Panc1 (cell line): ENCODE measurements at regions not wholly inside any gene's neighbourhood (a gene's known extent, or its start where the extent isn't known, plus 50 kb on each side); places are given as distances from the start of the nearest gene placed in this dataset.

Experiments
- ATAC-seq: fragments of 200-7000 bp; cut with Tn5 transposase; 2 replicates; pipeline ENCODE4 v1.9.1; 2020; ENCODE audit warnings: mild to moderate bottlenecking, moderate library complexity
- BruUV-seq: library from RNA; stranded (reverse); fragments of 400-500 nt; replicated peaks from 2 replicates; lab custom pipeline; 2021; lab: Mats Ljungman, UMichigan
- CTCF ChIA-PET: fragments of 300-600 bp; sonication (Branson Sonifier 250); formaldehyde crosslinking; loops from one replicate; lab custom pipeline; 2022; ENCODE audit warnings: antibody characterized with exemption; lab: Charles Lee
- POLR2A ChIA-PET: fragments of 300-600 bp; sonication (Branson Sonifier 250); formaldehyde crosslinking; loops from one replicate; lab custom pipeline; 2022; ENCODE audit warnings: antibody characterized with exemption; lab: Charles Lee
- DNase-seq: peaks from one replicate; pipeline ENCODE4 v3.0.0-alpha.2; 2010; ENCODE audit warnings: low read depth, low spot score
- H3K27ac ChIP-seq: 2 replicates; pipeline ENCODE4 v1.5.1; 2011; ENCODE audit warnings: mild to moderate bottlenecking, low read length, inconsistent platforms
- H3K27me3 ChIP-seq: fragments of 200-500 bp; sonication (Bioruptor generic); 2 replicates; pipeline ENCODE4 v1.6.0; 2014; ENCODE audit warnings: low read length, inconsistent platforms; ENCODE audit not compliant: control insufficient read depth, insufficient read depth
- H3K36me3 ChIP-seq: fragments of 200-500 bp; sonication (Bioruptor generic); 2 replicates; pipeline ENCODE4 v1.5.1; 2014; ENCODE audit warnings: inconsistent platforms, mild to moderate bottlenecking, low read length, moderate library complexity; ENCODE audit not compliant: control insufficient read depth, insufficient read depth
- H3K4me1 ChIP-seq: 2 replicates; pipeline ENCODE4 v1.5.1; 2011; ENCODE audit warnings: inconsistent platforms, mild to moderate bottlenecking, low read length, moderate library complexity; ENCODE audit not compliant: control insufficient read depth, insufficient read depth
- H3K4me3 ChIP-seq, 2 experiments: 2 replicates each; pipeline ENCODE4 v1.5.1; 2011 to 2012; ENCODE audit warnings: low read depth in 2 of 2, low read length in 2 of 2, mild to moderate bottlenecking in 2 of 2, inconsistent platforms in 1 of 2, moderate library complexity in 1 of 2
- H3K9me3 ChIP-seq: fragments of 200-500 bp; sonication (Bioruptor generic); 2 replicates; pipeline ENCODE4 v1.5.1; 2014; ENCODE audit warnings: low read depth, mild to moderate bottlenecking, inconsistent platforms, low read length, moderate library complexity; ENCODE audit not compliant: control insufficient read depth, insufficient read depth
- POLR2AphosphoS5 ChIP-seq: IDR thresholded peaks from 2 replicates; pipeline ENCODE4 v1.6.1; 2012; ENCODE audit warnings: mild to moderate bottlenecking, low read depth, low read length, moderate library complexity
- REST ChIP-seq, 2 experiments: IDR thresholded peaks; 2 replicates each; pipeline ENCODE4 v1.6.1; 2011 to 2012; ENCODE audit warnings: low read depth in 2 of 2, control low read depth in 1 of 2, low read length in 1 of 2, mild to moderate bottlenecking in 1 of 2, moderate library complexity in 1 of 2; ENCODE audit not compliant: insufficient read depth in 1 of 2
- SIN3A ChIP-seq: IDR thresholded peaks from 2 replicates; pipeline ENCODE4 v1.6.1; 2012; ENCODE audit warnings: low read depth, mild to moderate bottlenecking, low read length, moderate library complexity, borderline replicate concordance; ENCODE audit not compliant: insufficient read depth
- TCF7L2 ChIP-seq: IDR thresholded peaks from 2 replicates; pipeline ENCODE4 v1.6.1; 2011; ENCODE audit warnings: mild to moderate bottlenecking, low read depth, low read length, inconsistent platforms
- in situ Hi-C: cut with HindIII; loops from 2 replicates; pipeline ENCODE4 v1.10.0; 2016; ENCODE audit warnings: low sequenced_read_pairs, low pct_unique_long_range_greater_than_20kb
- intact Hi-C: fragments of 100-400 bp; cut with micrococcal nuclease; formaldehyde crosslinking; loops from one replicate; pipeline ENCODE4 v1.10.0; 2022; ENCODE audit not compliant: unreplicated experiment
- TF ChIP-seq, protein P1 (sequence below): fragments of 450-650 bp; IDR thresholded peaks from 2 replicates; pipeline ENCODE4 v1.5.1; 2017; ENCODE audit warnings: mild to moderate bottlenecking

DNA sequence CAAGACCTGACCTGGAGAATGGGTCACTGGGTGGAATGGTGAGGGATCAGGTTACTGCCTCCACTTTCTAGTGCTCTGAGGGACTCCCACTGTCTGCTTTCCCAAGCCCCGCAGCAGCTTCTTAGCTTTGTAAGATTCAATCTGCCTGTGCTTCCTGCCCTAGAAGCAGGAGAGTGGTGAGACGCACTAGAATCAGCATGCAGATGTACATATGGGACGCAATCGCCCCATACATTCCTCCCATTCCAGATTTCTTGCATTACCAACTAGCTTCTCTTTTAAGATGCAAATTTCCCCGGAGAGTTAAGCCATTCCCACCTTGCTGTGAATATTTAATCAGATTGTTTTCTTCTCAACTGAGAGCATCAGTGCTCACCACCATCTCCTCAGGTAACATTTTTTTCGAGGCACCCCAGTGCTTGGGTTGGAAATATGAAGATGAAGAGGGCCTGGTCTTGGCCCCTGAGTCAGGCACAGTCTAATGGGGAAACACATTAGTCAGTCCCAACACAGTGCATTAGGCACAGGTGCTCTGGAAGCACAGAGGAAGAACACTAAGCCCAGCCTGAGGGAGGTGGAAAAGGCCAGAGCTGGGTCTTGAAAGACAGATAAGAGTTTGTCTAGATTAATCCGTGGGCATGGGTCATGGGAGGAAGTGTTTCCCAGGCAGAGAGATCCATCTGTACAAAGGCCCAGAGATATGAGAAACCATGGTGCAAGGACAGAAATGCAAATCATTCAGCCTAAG lies 66.7 kb upstream of the PRPS1 start:
- ATAC-seq: no peak
- no peak for DNase-seq
- in situ Hi-C loops (no loop called here), intact Hi-C loops (no loop called here)
- POLR2A ChIA-PET: no interaction called here
- CTCF ChIA-PET: no interaction called here
- Histone ChIP-seq H3K9me3 (no peaks in the 10 kb centered on the region), H3K4me1 (no peaks in the 10 kb centered on the region), H3K27me3 (no peaks in the 10 kb centered on the region), H3K4me3 (no peak overlapping the region), H3K36me3 (no peaks in the 10 kb centered on the region), H3K27ac (no peak overlapping the region)
- TF ChIP-seq, protein P1, sequence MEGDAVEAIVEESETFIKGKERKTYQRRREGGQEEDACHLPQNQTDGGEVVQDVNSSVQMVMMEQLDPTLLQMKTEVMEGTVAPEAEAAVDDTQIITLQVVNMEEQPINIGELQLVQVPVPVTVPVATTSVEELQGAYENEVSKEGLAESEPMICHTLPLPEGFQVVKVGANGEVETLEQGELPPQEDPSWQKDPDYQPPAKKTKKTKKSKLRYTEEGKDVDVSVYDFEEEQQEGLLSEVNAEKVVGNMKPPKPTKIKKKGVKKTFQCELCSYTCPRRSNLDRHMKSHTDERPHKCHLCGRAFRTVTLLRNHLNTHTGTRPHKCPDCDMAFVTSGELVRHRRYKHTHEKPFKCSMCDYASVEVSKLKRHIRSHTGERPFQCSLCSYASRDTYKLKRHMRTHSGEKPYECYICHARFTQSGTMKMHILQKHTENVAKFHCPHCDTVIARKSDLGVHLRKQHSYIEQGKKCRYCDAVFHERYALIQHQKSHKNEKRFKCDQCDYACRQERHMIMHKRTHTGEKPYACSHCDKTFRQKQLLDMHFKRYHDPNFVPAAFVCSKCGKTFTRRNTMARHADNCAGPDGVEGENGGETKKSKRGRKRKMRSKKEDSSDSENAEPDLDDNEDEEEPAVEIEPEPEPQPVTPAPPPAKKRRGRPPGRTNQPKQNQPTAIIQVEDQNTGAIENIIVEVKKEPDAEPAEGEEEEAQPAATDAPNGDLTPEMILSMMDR: no peak
- no peak for TF ChIP-seq REST (IDR thresholded peaks at IDR 0.05; ENCODE audit: insufficient read depth in 1 of 2, low read depth in 2 of 2, low read length in 1 of 2)
- no peak for TF ChIP-seq TCF7L2
- TF ChIP-seq POLR2AphosphoS5: no peak
- no peak for TF ChIP-seq SIN3A
- no TSS peak for BruUV-seq

- ATAC-seq: peak; percentile 71; the same call in 1 of the 2 replicates
- TF ChIP-seq POLR2AphosphoS5 (no peak), SIN3A (no peak), REST (IDR thresholded peaks at IDR 0.05; ENCODE audit: insufficient read depth in 1 of 2, low read depth in 2 of 2, low read length in 1 of 2) (no peak), TCF7L2 (no peak)
- TF ChIP-seq, protein P1: no peak
- H3K9me3 ChIP-seq: no peaks in the 10 kb centered on the region
- intact Hi-C loops (no loop called here), in situ Hi-C loops (no loop called here)
- BruUV-seq: no TSS peak
- H3K27me3 ChIP-seq: no peaks in the 10 kb centered on the region
- no peak overlapping the region for H3K27ac ChIP-seq
- H3K4me1 ChIP-seq: no peaks in the 10 kb centered on the region; the same call in 1 of the 2 replicates
- H3K36me3 ChIP-seq: no peaks in the 10 kb centered on the region
- ChIA-PET POLR2A (no interaction called here), CTCF (no interaction called here)
- no peak overlapping the region for H3K4me3 ChIP-seq
- no peak for DNase-seq
Measured at GRCh38 chrX:107562482-107562881, 65.8 kb upstream of the PRPS1 start.
